HG03520 (cell line): ENCODE measurements at regions not wholly inside any gene's neighbourhood (a gene's known extent, or its start where the extent isn't known, plus 50 kb on each side); places are given as distances from the start of the nearest gene placed in this dataset.

Experiments
- ATAC-seq: cut with Tn5 transposase; IDR thresholded peaks from one replicate; pipeline ENCODE4 v1.9.1; 2021; ENCODE audit warnings: mild to moderate bottlenecking, moderate library complexity; ENCODE audit not compliant: unreplicated experiment

- ATAC-seq: no peak
Measured at GRCh38 chr2:67012165-67012564, 385.0 kb upstream of the ETAA1 start.

GRCh38 chr2:67013821-67014220, 383.3 kb upstream of the ETAA1 start:
- no peak for ATAC-seq

- no peak for ATAC-seq
Measured at GRCh38 chr2:67015681-67016080, 381.5 kb upstream of the ETAA1 start.

GRCh38 chr2:67018301-67018700, 378.8 kb upstream of the ETAA1 start:
- no peak for ATAC-seq

- no peak for ATAC-seq
Measured at GRCh38 chr2:67032076-67032475, 365.1 kb upstream of the ETAA1 start.

- no peak for ATAC-seq
Measured at GRCh38 chr2:67036444-67036843, 360.7 kb upstream of the ETAA1 start.

GRCh38 chr2:67037655-67038054, 359.5 kb upstream of the ETAA1 start:
- ATAC-seq: no peak

GRCh38 chr2:67038195-67038594, 358.9 kb upstream of the ETAA1 start:
- ATAC-seq: no peak

- ATAC-seq: no peak
Measured at GRCh38 chr2:67039058-67039457, 358.1 kb upstream of the ETAA1 start.

GRCh38 chr2:67039517-67040103, 357.5 kb upstream of the ETAA1 start:
- ATAC-seq: no peak

GRCh38 chr2:67041051-67041450, 356.1 kb upstream of the ETAA1 start:
- ATAC-seq: no peak

- no peak for ATAC-seq
Measured at GRCh38 chr2:67043781-67044478, 353.2 kb upstream of the ETAA1 start.

- no peak for ATAC-seq
Measured at GRCh38 chr2:67046591-67046990, 350.5 kb upstream of the ETAA1 start.

GRCh38 chr2:67048314-67048713, 348.8 kb upstream of the ETAA1 start:
- no peak for ATAC-seq

GRCh38 chr2:67050622-67051021, 346.5 kb upstream of the ETAA1 start:
- ATAC-seq: no peak

GRCh38 chr2:67054728-67055127, 342.4 kb upstream of the ETAA1 start:
- ATAC-seq: no peak

GRCh38 chr2:67055387-67056304, 341.5 kb upstream of the ETAA1 start:
- no peak for ATAC-seq

- no peak for ATAC-seq
Measured at GRCh38 chr2:67057123-67057522, 340.0 kb upstream of the ETAA1 start.

- no peak for ATAC-seq
Measured at GRCh38 chr2:67057901-67058703, 339.0 kb upstream of the ETAA1 start.

GRCh38 chr2:67065046-67065445, 332.1 kb upstream of the ETAA1 start:
- no peak for ATAC-seq

GRCh38 chr2:67066782-67067181, 330.4 kb upstream of the ETAA1 start:
- no peak for ATAC-seq
